ENCODE measurements at regions not wholly inside any gene's neighbourhood (a gene's known extent, or its start where the extent isn't known, plus 50 kb on each side); places are given as distances from the start of the nearest gene placed in this dataset.

- TF ChIP-seq CTCF (conservative IDR thresholded peaks at IDR 0.05; ENCODE audit: low read length) (no peak), EZH2phosphoT487 (IDR thresholded peaks at IDR 0.05; ENCODE audit: borderline replicate concordance) (no peak)
These were observed 502.0 kb downstream of the RNF144A start for GRCh38 chr2:7419186-7419585.

Measured in Loucy (cell line).